Erythroblast (primary cell): ENCODE measurements at regions not wholly inside any gene's neighbourhood (a gene's known extent, or its start where the extent isn't known, plus 50 kb on each side); places are given as distances from the start of the nearest gene placed in this dataset.

Experiments used
- GATA1 ChIP-seq: IDR thresholded peaks from 2 replicates; pipeline ENCODE4 v1.6.1; 2011; ENCODE audit warnings: low read depth, mild to moderate bottlenecking, control low read depth, low read length, moderate library complexity
- POLR2A ChIP-seq: IDR thresholded peaks from 2 replicates; pipeline ENCODE4 v1.6.1; 2011; ENCODE audit warnings: mild to moderate bottlenecking, low read length

- TF ChIP-seq POLR2A (no peak), GATA1 (no peak)
Measured at GRCh38 chr6:168908887-168909286, 344.8 kb downstream of the THBS2 start.
